ENCODE measurements at regions not wholly inside any gene's neighbourhood (a gene's known extent, or its start where the extent isn't known, plus 50 kb on each side); places are given as distances from the start of the nearest gene placed in this dataset.
A peak's percentile ranks its signal among the peaks of the same experiment; 100 is the strongest.

- DNase-seq = no peak
Observed at GRCh38 chr17:14715561-14715960, 414.7 kb downstream of the HS3ST3B1 start.

DNA sequence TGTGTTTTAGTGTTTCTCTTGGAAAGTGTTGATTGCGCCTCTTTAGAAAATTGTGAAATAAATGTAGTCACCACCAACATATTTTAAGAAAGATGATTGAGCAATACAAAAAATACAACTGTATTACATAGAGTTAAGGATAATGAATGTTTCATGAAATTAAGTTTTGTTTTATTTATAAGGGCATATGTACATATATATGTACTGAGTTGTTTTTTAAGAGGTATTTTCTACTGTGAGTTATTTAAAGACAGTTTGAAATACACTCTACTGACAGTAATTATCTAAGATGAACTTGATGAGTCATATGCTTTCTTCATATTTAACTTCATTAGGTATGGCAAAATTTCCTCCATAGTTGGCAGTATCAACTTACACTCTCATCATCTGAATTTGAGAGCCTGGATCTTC, 411.7 kb downstream of the HS3ST3B1 start:
- DNase-seq = no peak

- DNase-seq = no peak
Observed at GRCh38 chr17:14704121-14704520, 403.2 kb downstream of the HS3ST3B1 start.

DNA sequence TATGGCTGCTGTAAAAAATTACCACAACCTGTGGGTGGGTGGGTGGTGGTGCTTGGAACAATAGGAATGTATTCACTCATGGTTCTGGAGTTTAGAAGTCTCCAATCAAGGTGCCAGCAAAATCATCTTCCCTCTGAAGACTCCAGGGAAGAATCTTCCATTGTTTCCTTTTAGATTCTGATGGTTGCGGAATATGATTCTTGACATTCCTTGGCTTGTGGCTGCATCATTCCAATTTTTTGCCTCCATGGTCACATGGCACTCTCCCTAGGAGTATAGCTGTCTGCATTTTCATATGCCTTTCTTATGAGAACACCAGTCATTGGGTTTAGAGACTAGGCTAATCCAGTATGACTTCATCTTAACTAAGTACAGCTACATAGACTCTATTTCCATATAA, 401.0 kb downstream of the HS3ST3B1 start:
- DNase-seq = no peak

GRCh38 chr17:14699574-14700185, 398.8 kb downstream of the HS3ST3B1 start:
- DNase-seq = no peak

GRCh38 chr17:14693382-14693781, 392.5 kb downstream of the HS3ST3B1 start:
- peak in 2 of 6 experiments; percentile 5 to 9 for DNase-seq

DNA sequence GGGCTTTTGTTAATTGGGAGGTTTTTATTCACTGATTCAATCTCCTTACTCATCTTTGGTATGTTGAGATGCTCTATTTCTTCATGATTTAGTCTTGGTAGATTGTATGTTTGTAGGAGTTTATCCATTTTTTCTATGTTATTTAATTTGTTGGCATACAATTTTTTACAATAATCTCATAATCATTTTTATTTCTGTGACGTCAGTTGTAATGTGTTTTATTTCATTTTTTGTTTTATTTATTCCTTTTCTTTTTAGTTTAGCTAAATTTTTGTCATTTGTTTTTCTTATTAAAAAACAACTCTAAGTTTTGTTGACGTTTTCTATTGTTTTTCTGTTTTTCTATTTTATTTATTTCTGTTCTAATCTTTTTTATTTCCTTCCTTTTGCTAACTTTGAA, 389.8 kb downstream of the HS3ST3B1 start:
- no peak for DNase-seq

DNA sequence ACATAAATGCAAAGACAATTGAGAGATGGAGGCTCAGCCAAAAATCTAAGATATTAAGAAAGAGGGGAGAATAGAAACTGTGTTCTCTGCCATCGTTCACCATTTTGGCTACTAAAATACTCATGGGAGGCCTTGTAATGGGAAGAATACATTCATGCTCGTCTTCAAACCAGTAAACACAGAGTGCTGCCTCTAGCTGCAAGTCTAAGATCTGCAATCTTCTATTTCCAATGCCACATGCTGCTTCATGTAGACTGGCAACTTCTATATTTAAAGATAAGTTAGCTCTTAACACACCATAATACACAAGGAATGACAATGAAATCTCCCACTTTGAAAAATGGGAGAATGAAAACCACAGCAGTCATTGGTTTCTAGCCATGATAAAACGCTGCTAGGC, 387.3 kb downstream of the HS3ST3B1 start:
- peak in 1 of 6 experiments; percentile 0 for DNase-seq

DNA sequence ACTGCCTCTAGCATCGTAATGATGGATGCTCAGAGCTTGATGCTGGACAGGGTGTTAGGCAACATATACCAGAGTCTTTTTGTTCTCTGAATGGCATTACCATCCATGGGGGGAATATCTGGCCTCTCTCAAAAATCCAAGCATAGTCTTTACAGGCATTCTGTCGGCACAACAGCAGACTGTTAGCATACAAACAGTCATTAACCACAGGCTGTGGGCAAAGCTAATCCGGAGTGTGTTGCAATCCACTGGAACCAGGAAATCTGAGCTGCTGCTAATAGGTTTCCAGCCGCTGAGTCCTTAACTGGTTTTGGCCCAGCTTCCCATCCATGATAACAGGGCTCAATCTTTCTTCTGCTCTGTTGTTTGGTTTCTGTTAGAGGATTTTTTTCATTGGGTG, 371.9 kb downstream of the HS3ST3B1 start:
- DNase-seq = no peak

- DNase-seq = no peak
Observed at GRCh38 chr17:14670861-14671260, 370.0 kb downstream of the HS3ST3B1 start.

- DNase-seq = no peak
Observed at GRCh38 chr17:14664511-14664910, 363.6 kb downstream of the HS3ST3B1 start.

- DNase-seq = no peak
Observed at GRCh38 chr17:14641117-14641516, 340.2 kb downstream of the HS3ST3B1 start.

DNA sequence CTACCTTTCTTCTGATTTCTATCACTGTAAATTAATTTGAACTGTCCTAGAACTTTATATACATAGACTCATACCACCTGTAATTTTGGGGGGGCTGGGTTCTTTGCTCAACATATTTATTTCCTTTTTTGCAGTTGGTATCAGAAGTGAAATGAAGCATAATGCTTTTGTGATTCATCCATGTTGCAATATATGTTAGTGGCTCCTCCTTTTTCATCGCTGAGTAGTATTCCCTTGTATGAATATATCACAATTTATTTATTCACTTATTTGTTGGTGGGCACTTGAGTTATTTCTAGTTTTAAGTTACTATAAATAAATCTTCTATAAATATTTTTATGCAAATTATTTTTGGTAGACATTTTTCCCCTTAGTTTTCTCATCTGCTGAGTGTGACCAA, 336.4 kb downstream of the HS3ST3B1 start:
- DNase-seq = no peak

DNA sequence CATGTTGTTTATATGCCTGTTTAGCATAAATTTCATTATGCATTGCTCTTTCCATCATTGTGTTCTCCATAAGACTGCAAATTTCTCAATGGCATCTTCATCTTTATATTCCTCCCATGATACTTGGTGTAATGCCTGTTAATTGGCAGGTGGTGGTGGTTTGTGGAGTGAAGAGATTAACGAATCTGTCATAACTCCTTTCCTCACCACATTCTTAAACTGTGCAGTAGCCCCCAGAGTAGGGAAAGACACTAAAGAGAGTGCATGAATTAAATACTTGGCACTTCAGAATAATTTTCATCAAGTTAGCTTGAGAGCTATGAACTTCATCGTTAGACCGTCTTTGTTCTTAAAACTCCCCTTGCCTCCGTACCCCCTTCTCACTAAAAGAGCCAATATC, 329.7 kb downstream of the HS3ST3B1 start:
- DNase-seq = no peak

DNA sequence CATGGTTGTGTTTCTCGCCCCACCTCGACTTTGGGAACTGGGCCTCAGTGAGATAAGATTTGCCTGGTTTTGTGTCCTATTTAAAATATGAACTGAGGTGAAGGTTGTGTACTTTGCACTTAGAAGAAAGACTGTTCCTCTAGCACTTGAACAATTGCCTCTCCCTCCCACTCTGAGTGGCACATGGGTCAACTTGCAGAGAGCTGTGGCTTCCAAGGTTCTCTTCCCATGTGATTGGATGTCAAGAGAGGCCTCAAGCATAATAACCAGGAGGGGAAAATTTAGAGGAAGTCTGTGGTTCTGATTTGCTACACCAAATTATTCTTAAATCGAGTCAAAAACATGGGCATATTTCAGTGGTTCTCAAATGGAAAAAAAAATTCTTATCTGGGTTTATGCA, 329.2 kb downstream of the HS3ST3B1 start:
- no peak for DNase-seq

DNA sequence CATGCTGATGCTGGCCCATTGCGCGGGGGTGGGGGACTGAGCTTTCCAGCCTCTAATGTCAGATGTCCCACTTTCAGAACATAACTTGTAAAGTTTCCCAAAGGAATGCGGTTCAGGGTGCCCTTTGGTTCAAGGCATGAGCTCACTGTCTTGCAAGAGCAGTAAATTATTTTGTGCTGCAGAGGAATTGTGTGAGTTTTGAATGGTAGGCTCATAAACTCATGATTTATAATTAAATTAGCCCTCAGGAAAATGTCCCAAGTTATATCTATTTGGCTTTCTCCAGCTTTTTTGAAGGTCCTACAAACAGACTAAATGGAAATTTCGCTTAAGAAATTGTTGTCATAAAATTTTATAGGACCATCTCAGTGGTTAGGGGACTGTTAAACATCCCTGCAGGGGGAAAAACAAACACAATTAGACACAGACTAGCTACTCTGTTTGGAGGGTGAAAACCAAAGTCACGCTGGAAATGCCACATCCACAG, 321.8 kb downstream of the HS3ST3B1 start:
- no peak for DNase-seq

GRCh38 chr17:14621826-14622614, 321.1 kb downstream of the HS3ST3B1 start:
- DNase-seq = no peak

- no peak for DNase-seq
Observed at GRCh38 chr17:14619821-14620220, 318.9 kb downstream of the HS3ST3B1 start.

DNA sequence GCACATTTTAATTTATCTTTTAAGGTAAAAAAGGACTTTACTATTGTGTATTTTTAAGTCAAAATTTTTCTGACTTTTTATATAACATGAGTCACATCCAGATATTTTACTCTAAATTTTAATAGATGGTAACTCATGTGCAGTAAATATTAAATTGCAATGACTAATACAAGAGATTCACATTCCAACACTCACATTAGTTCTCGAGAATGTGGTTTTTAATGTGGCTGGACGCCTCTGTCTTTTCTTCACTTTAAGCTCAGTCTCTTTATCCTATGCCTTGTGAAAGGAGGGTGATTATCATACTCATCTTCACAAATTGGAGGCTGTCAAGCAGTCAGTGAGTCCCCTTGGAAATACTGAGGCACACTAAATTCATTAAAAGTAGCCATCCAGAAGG, 315.6 kb downstream of the HS3ST3B1 start:
- no peak for DNase-seq

DNA sequence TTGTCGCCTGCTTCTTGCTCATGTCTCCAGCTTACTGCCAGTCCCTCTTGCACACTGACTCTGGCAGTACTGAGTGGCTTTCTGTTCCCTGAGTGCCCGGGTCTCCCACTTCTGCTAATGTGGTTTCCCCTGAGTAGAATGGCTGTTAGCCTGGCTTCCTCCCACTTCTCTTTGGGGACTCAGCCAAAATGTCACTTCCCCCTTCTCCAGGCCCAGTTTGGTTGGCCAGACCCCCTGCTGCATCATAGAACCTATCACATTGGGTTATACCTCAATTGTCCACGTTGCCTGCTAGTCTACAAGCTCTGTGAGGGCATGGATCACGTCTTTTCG, 304.4 kb downstream of the HS3ST3B1 start:
- DNase-seq = no peak

- no peak for DNase-seq
Observed at GRCh38 chr17:14604591-14605266, 303.8 kb downstream of the HS3ST3B1 start.

- DNase-seq = no peak
Observed at GRCh38 chr17:14596224-14596623, 295.3 kb downstream of the HS3ST3B1 start.

- no peak for DNase-seq
Observed at GRCh38 chr17:14595656-14596055, 294.8 kb downstream of the HS3ST3B1 start.

DNA sequence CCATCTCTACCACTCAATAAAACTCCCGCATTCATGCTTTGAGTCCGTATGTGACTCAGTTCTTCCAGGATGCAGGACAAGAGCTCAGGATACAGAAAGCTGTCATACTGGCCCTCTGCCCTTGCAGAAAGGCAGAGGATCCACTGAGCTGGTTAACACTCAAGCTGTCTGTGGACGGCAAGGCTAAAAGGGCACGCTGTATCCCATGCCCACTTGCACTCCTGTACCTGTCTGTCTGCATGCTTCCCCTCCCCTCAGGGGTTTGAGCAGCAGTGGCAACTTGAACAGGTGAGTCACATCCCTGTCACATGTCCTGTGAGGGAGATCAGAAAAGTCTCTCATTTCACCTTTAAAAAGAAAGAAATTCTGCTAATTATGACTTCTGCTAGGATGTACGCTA, 293.8 kb downstream of the HS3ST3B1 start:
- no peak for DNase-seq

Data from stimulated activated naive CD4-positive, alpha-beta T cell (primary cell).